ENCODE measurements at regions not wholly inside any gene's neighbourhood (a gene's known extent, or its start where the extent isn't known, plus 50 kb on each side); places are given as distances from the start of the nearest gene placed in this dataset.

GRCh38 chr22:48342016-48342415 lies 1485.7 kb downstream of the BRD1 start:
- no peak overlapping the region for H3K4me3 ChIP-seq (ENCODE audit: low read depth, low read length)
- TF ChIP-seq CTCF (IDR thresholded peaks at IDR 0.05; ENCODE audit: borderline replicate concordance, insufficient read depth, low read depth, low read length): no peak

DNA sequence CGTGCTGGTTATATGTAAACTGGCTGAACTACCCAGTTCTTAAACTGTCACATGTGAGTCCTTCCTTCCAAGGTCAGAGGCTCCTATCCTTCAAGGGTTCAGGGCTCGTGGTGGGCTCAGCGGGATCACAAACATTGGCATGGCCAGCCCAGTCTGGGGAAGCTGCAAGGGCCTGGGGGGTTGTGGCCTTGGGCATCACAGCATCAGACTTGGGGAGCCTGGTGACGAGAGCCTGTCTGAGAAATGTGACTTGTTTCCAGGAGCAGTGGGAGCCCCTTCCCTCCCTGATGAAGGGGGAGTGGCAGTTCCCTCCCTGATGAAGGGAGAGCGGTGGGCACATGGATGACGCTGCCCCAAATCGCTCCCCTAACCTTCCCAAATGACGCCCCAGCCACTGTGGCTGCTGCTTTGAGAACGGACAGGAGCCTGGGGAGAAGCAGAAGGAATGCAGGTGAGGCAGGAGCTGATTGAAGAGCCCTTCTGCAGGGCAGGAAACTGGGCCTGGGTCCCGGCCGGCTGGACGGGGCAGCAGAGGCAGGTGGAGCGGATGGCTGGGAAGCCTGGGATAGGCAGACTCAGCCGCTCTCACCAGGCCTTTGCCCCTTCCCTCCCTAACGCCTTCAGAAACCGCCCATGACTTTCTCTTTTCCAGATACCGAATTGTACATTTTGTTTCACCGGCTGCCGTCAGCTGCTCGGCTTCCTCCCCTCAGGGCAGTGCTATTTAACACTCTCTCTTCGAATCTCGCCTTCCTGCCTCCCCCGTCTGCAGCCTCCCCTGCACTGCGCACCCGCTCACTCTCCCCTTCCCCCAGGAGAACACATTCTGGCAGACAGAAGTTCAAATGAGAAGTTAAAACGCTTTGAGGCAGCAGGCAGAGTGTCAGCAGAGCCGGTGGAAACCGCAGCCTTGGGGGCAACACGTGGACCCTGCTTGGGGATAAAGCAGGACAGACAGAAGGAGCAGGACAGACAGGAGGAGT lies 1486.7 kb downstream of the BRD1 start:
- H3K4me3 ChIP-seq (ENCODE audit: low read depth, low read length): no peak overlapping the region
- TF ChIP-seq CTCF (IDR thresholded peaks at IDR 0.05; ENCODE audit: borderline replicate concordance, insufficient read depth, low read depth, low read length): no peak

GRCh38 chr22:48340191-48340590 lies 1487.5 kb downstream of the BRD1 start:
- H3K4me3 ChIP-seq (ENCODE audit: low read depth, low read length): no peak overlapping the region
- no peak for TF ChIP-seq CTCF (IDR thresholded peaks at IDR 0.05; ENCODE audit: borderline replicate concordance, insufficient read depth, low read depth, low read length)

DNA sequence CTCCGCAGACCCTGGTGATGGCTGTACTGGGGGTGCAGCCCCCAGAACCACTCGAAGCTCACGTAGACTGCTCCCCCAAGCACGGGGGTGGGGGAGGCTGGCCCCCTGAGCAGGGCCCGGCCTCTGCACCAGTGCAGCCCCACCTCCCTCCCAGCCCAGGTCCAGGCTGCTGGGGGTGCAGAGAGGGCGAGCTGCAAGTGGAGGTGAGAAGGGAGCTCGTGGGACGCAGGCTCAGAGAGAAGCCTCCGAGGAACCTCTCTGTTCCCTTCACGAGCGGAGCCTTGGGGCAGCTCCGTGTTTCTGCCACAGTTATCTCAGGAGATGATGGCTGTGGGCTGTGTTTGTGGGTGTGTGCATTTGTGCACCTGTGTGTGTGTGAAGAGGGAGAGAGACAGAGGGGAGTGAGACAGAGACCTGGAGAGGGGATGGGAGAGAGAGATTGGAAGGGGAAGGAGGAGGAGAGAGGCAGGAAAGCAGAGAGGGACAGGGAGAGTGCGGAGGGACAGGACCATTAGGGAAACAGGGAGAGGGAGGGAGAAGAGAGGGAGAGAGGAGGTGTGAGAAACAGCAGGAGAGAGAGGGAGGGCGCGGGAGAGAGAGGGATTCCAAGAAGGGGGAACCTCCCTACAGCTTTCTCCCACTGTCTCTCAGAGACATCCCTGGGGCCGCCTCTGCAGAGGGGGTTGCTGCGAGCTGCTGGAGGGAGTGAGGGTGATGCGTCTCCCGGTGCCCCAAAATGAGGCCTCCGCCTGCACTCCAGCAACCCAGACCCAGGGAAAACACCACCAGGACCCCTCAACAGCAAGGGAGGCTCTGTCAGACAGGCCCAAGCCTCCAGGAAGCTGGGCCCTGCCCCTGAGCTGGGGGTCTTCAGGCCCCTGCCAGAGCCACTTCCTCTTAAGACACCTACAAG lies 1488.6 kb downstream of the BRD1 start:
- TF ChIP-seq CTCF (IDR thresholded peaks at IDR 0.05; ENCODE audit: borderline replicate concordance, insufficient read depth, low read depth, low read length): no peak

DNA sequence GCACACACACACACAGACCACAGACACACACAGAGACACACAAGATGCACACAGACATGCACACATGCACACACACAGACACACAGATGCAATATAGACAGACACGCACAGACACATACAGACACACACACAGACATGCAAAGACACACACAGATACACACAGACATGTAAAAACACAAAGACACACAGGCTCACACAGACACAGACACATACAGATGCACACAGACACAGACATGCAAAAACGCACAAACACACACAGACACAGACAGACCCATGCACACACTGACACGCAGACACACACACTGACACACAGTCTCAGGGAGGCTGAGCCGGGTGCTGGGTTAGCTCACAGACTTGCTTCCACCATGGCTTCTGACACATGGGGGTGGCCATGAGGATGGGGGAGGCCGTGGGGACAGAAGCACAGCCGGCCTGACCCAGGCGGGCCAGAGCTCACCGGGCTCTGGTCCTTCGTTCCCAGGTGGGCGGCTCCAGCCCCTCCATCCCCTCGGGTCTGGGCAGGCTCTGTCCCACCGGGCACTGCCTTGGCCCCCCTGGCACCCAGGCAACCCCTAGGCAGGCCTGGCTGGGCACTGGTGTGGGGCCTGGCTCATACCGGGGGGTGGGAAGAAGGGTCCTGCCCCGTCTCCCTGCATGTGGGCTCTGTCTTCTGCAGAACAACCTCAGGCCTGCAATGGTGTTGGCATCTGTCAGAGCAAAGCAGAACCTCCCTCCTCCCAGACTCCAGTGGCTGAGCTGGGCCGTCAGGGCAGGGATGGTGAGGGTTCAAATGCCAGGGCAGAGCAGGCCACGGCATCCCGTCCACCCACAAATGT lies 1489.5 kb downstream of the BRD1 start:
- H3K4me3 ChIP-seq (ENCODE audit: low read depth, low read length): no peak overlapping the region
- no peak for TF ChIP-seq CTCF (IDR thresholded peaks at IDR 0.05; ENCODE audit: borderline replicate concordance, insufficient read depth, low read depth, low read length)

More for the DNA sequence above, 1488.6 kb downstream of the BRD1 start:
- H3K4me3 ChIP-seq (ENCODE audit: low read depth, low read length): no peak overlapping the region

- no peak for TF ChIP-seq CTCF (IDR thresholded peaks at IDR 0.05; ENCODE audit: borderline replicate concordance, insufficient read depth, low read depth, low read length)
- H3K4me3 ChIP-seq (ENCODE audit: low read depth, low read length): no peak overlapping the region
Measured at GRCh38 chr22:48336339-48337060, 1491.2 kb downstream of the BRD1 start.
